ENCODE measurements at regions not wholly inside any gene's neighbourhood (a gene's known extent, or its start where the extent isn't known, plus 50 kb on each side); places are given as distances from the start of the nearest gene placed in this dataset.

- Histone ChIP-seq H3K4me1 (peaks cover 0 to 42% (median 8%) of the 10 kb centered on the region in 9 donors), H3K4me3 (no peak overlapping the region), H3K9me3 (no peaks in the 10 kb centered on the region), H3K27me3 (peaks cover 0 to 18% (median 0%) of the 10 kb centered on the region in 7 donors), H3K36me3 (no peaks in the 10 kb centered on the region), H3K27ac (no peak overlapping the region)
- 89 to 90% methylated on average over 5 of the region's 5 CpGs for WGBS, 2 donors
- no peak for TF ChIP-seq CTCF (IDR thresholded peaks at IDR 0.05)
- intact Hi-C loops (cut with DNase I) = loop anchor here in 9 of 10 donors (5.0 to 10.0 kb wide), 6 partner anchors 58 to 888 kb away; partner anchors contain the start of genes TAGAP (in 5 of the 9) and RSPH3 (in 1 of the 9)
- DNase-seq = no peak
- no peak for ATAC-seq
These were observed 57.8 kb upstream of the TAGAP start for GRCh38 chr6:159102373-159103160.

GRCh38 chr6:159101656-159102055, 56.9 kb upstream of the TAGAP start:
- WGBS, 2 donors = 85 to 91% methylated on average over 11 of the region's 11 CpGs
- no peaks in the 10 kb centered on the region for H3K9me3 ChIP-seq
- TF ChIP-seq CTCF (IDR thresholded peaks at IDR 0.05) = no peak
- H3K27ac ChIP-seq = no peak overlapping the region
- DNase-seq (no peak), ATAC-seq (no peak)
- intact Hi-C loops (cut with DNase I) = loop anchor here in 9 of 10 donors (5.0 to 10.0 kb wide), 6 partner anchors 57 to 887 kb away; partner anchors contain the start of genes TAGAP (in 5 of the 9) and RSPH3 (in 1 of the 9)
- H3K36me3 ChIP-seq = no peaks in the 10 kb centered on the region
- peaks cover 0 to 18% (median 0%) of the 10 kb centered on the region in 7 donors for H3K27me3 ChIP-seq
- H3K4me3 ChIP-seq = no peak overlapping the region
- H3K4me1 ChIP-seq = peaks cover 0 to 34% (median 3%) of the 10 kb centered on the region in 9 donors

GRCh38 chr6:159100395-159101182, 55.8 kb upstream of the TAGAP start:
- Histone ChIP-seq H3K4me1 (peaks cover 0 to 28% (median 0%) of the 10 kb centered on the region in 9 donors), H3K27ac (no peak overlapping the region), H3K36me3 (no peaks in the 10 kb centered on the region), H3K9me3 (no peaks in the 10 kb centered on the region), H3K4me3 (no peak overlapping the region), H3K27me3 (peaks cover 0 to 18% (median 0%) of the 10 kb centered on the region in 7 donors)
- ATAC-seq (no peak), DNase-seq (no peak)
- 79 to 83% methylated on average over 15 of the region's 15 CpGs for WGBS, 2 donors
- intact Hi-C loops (cut with DNase I) = loop anchor here in 9 of 10 donors (5.0 to 10.0 kb wide), 6 partner anchors 56 to 886 kb away; partner anchors contain the start of genes TAGAP (in 5 of the 9) and RSPH3 (in 1 of the 9)
- TF ChIP-seq CTCF (IDR thresholded peaks at IDR 0.05) = no peak

GRCh38 chr6:159099961-159100360, 55.2 kb upstream of the TAGAP start:
- intact Hi-C loops (cut with DNase I) = loop anchor here in 9 of 10 donors (5.0 to 10.0 kb wide), 6 partner anchors 55 to 885 kb away; partner anchors contain the start of genes TAGAP (in 5 of the 9) and RSPH3 (in 1 of the 9)
- 71 to 79% methylated on average over 3 of the region's 3 CpGs for WGBS, 2 donors
- peaks cover 0 to 28% (median 0%) of the 10 kb centered on the region in 9 donors for H3K4me1 ChIP-seq
- H3K9me3 ChIP-seq = no peaks in the 10 kb centered on the region
- H3K4me3 ChIP-seq = no peak overlapping the region
- no peaks in the 10 kb centered on the region for H3K36me3 ChIP-seq
- peaks cover 0 to 18% (median 0%) of the 10 kb centered on the region in 7 donors for H3K27me3 ChIP-seq
- no peak for TF ChIP-seq CTCF (IDR thresholded peaks at IDR 0.05)
- ATAC-seq = no peak
- no peak for DNase-seq
- H3K27ac ChIP-seq = no peak overlapping the region
